HepG2 (cell line): ENCODE measurements at regions not wholly inside any gene's neighbourhood (a gene's known extent, or its start where the extent isn't known, plus 50 kb on each side); places are given as distances from the start of the nearest gene placed in this dataset.

Experiments
- ASH2L ChIP-seq: fragments of 300-600, 200-600 bp; sonication (generic); IDR thresholded peaks from 2 replicates; pipeline ENCODE4 v1.7.0; 2017; ENCODE audit warnings: low read depth, mild to moderate bottlenecking, moderate library complexity, mixed read lengths, low read length; ENCODE audit not compliant: insufficient read length
- ETV5 ChIP-seq: IDR thresholded peaks from 2 replicates; pipeline ENCODE4 v1.6.1; 2018; ENCODE audit warnings: missing biosample characterization, missing genetic modification reagents, inconsistent platforms, borderline replicate concordance
- HNRNPK ChIP-seq: fragments of 200-400 bp; formaldehyde crosslinking; IDR thresholded peaks from 2 replicates; pipeline ENCODE4 v1.6.1; 2018; ENCODE audit warnings: low read length, low read depth, moderate library complexity, mild to moderate bottlenecking; ENCODE audit not compliant: poor library complexity, severe bottlenecking
- NCOA2 ChIP-seq: sonication (generic); formaldehyde crosslinking; IDR thresholded peaks from 2 replicates; pipeline ENCODE4 v1.8.0; 2022; ENCODE audit warnings: inconsistent platforms
- NPAS2 ChIP-seq: sonication (generic); formaldehyde crosslinking; IDR thresholded peaks from 2 replicates; pipeline ENCODE4 v1.8.0; 2022; ENCODE audit warnings: mild to moderate bottlenecking, missing genetic modification reagents, borderline replicate concordance
- PAXIP1 ChIP-seq: sonication (generic); formaldehyde crosslinking; conservative IDR thresholded peaks from 2 replicates; pipeline ENCODE4 v1.4.0; 2020; ENCODE audit warnings: mild to moderate bottlenecking, missing genetic modification reagents, moderate library complexity
- RARA ChIP-seq: IDR thresholded peaks from 2 replicates; pipeline ENCODE4 v1.6.1; 2016; ENCODE audit warnings: missing genetic modification reagents, missing compliant biosample characterization
- RARG ChIP-seq: sonication (generic); formaldehyde crosslinking; IDR thresholded peaks from 2 replicates; pipeline ENCODE4 v1.4.0; 2020; ENCODE audit warnings: low read depth, mild to moderate bottlenecking, missing genetic modification reagents
- RBM22 ChIP-seq: fragments of 200-400 bp; formaldehyde crosslinking; optimal IDR thresholded peaks from 2 replicates; pipeline ENCODE3; 2017; ENCODE audit warnings: mild to moderate bottlenecking, low read length, moderate library complexity
- SOX6 ChIP-seq, 2 experiments: fragments of 450-650 bp in 1 of 2; sonication (generic) in 1 of 2; formaldehyde crosslinking in 1 of 2; IDR thresholded peaks; 2 replicates each; pipeline versions ENCODE4 v1.4.0 to v1.6.1; 2017 to 2020; ENCODE audit warnings: antibody characterized with exemption in 1 of 2, mild to moderate bottlenecking in 1 of 2, missing genetic modification reagents in 1 of 2
- SP1 ChIP-seq, 2 experiments: fragments of 450-650 bp in 1 of 2; sonication (generic) in 1 of 2; formaldehyde crosslinking in 1 of 2; IDR thresholded peaks; 2 replicates each; pipeline versions ENCODE4 v1.4.0 to v1.6.1; 2016 to 2020; ENCODE audit warnings: missing genetic modification reagents in 1 of 2
- STAT6 ChIP-seq: sonication (generic); formaldehyde crosslinking; IDR thresholded peaks from 2 replicates; pipeline ENCODE4 v1.4.0; 2020; ENCODE audit warnings: missing genetic modification reagents, mild to moderate bottlenecking, borderline replicate concordance
- TARDBP ChIP-seq: sonication (generic); formaldehyde crosslinking; IDR thresholded peaks from 2 replicates; pipeline ENCODE4 v1.8.0; 2022; ENCODE audit warnings: mild to moderate bottlenecking, missing genetic modification reagents
- TFE3 ChIP-seq: IDR thresholded peaks from 2 replicates; pipeline ENCODE4 v1.6.1; 2016
- ZNF232 ChIP-seq: sonication (generic); formaldehyde crosslinking; IDR thresholded peaks from 2 replicates; pipeline ENCODE4 v1.4.0; 2020; ENCODE audit warnings: missing genetic modification reagents, borderline replicate concordance
- ZNF350 ChIP-seq: sonication (generic); formaldehyde crosslinking; IDR thresholded peaks from 2 replicates; pipeline ENCODE4 v1.4.0; 2020; ENCODE audit warnings: mild to moderate bottlenecking, low read depth, missing genetic modification reagents, borderline replicate concordance
- ZNF468 ChIP-seq: sonication (generic); formaldehyde crosslinking; IDR thresholded peaks from 2 replicates; pipeline ENCODE4 v1.8.0; 2022; ENCODE audit warnings: mild to moderate bottlenecking, moderate library complexity, missing genetic modification reagents
- ZNF598 ChIP-seq: sonication (generic); formaldehyde crosslinking; IDR thresholded peaks from 2 replicates; pipeline ENCODE4 v1.5.1; 2020; ENCODE audit warnings: mild to moderate bottlenecking, missing genetic modification reagents, borderline replicate concordance
- ZNF616 ChIP-seq: sonication (generic); formaldehyde crosslinking; IDR thresholded peaks from 2 replicates; pipeline ENCODE4 v1.5.0; 2020; ENCODE audit warnings: low read depth, mild to moderate bottlenecking, missing genetic modification reagents
- ZNF766 ChIP-seq: sonication (generic); formaldehyde crosslinking; IDR thresholded peaks from 2 replicates; pipeline ENCODE4 v1.5.0; 2020; ENCODE audit warnings: missing genetic modification reagents, borderline replicate concordance
- ZNF883 ChIP-seq: sonication (generic); formaldehyde crosslinking; IDR thresholded peaks from 2 replicates; pipeline ENCODE4 v1.5.1; 2020; ENCODE audit warnings: mild to moderate bottlenecking, missing genetic modification reagents; ENCODE audit errors: not compliant biosample characterization

- TF ChIP-seq TFE3 (no peak), RARG (CRISPR knock-in tag) (no peak), TARDBP (CRISPR knock-in tag) (no peak), PAXIP1 (CRISPR knock-in tag) (peak; percentile 73), ZNF468 (CRISPR knock-in tag) (no peak), SP1 (IDR thresholded peaks at IDR 0.05) (no peak), SP1 (CRISPR knock-in tag; IDR thresholded peaks at IDR 0.05) (no peak), ZNF766 (CRISPR knock-in tag) (no peak), STAT6 (CRISPR knock-in tag) (no peak), RBM22 (no peak), NPAS2 (CRISPR knock-in tag) (no peak), ZNF350 (CRISPR knock-in tag) (no peak), ZNF232 (CRISPR knock-in tag) (0 out of 2 replicates have a peak, but pooled peaks have one; percentile 47), SOX6 (IDR thresholded peaks at IDR 0.05) (no peak), SOX6 (CRISPR knock-in tag; IDR thresholded peaks at IDR 0.05) (peak; percentile 49; the same call in 1 of the 2 replicates), RARA (CRISPR knock-in tag) (peak; percentile 53), ZNF883 (no peak), NCOA2 (CRISPR knock-in tag) (peak; percentile 68), ETV5 (CRISPR knock-in tag) (no peak), HNRNPK (no peak), ZNF598 (CRISPR knock-in tag) (no peak), ZNF616 (CRISPR knock-in tag) (no peak), ASH2L (peak; percentile 9)
Observed at GRCh38 chr3:56990641-56991015, 69.8 kb upstream of the SPATA12 start (continued).
